ENCODE measurements at regions not wholly inside any gene's neighbourhood (a gene's known extent, or its start where the extent isn't known, plus 50 kb on each side); places are given as distances from the start of the nearest gene placed in this dataset.

GRCh38 chr21:32088471-32088870, 190.4 kb downstream of the MIS18A start:
- TF ChIP-seq EZH2 (IDR thresholded peaks at IDR 0.05) (no peak), POLR2AphosphoS5 (IDR thresholded peaks at IDR 0.05; ENCODE audit: borderline replicate concordance, low read depth, low read length) (no peak), FOXP2 (optimal IDR thresholded peaks at IDR 0.05; ENCODE audit: control extremely low read depth, extremely low read length, insufficient read depth) (no peak)

All from SK-N-MC (cell line).